ENCODE measurements at regions not wholly inside any gene's neighbourhood (a gene's known extent, or its start where the extent isn't known, plus 50 kb on each side); places are given as distances from the start of the nearest gene placed in this dataset.

DNA sequence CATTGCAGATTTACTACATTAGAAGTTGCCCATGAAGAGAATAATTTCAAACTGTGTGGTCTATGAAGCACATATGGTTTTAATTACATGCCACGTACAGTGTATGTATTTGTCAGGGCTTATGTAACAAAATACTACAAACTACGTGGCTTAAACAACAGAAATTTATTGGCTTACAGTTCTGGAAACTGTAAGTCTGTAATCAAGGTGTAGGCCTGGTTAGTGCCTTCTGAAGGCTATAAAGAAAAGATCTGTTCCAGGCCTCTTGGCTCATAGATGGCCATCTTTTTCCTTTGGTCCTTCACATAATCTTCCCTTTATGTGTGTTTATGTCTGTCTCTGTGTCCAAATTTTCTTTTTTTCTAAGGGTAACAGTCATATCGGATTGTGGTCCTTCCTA, 1160.2 kb downstream of the FAM133A start:
- TF ChIP-seq, protein P1, sequence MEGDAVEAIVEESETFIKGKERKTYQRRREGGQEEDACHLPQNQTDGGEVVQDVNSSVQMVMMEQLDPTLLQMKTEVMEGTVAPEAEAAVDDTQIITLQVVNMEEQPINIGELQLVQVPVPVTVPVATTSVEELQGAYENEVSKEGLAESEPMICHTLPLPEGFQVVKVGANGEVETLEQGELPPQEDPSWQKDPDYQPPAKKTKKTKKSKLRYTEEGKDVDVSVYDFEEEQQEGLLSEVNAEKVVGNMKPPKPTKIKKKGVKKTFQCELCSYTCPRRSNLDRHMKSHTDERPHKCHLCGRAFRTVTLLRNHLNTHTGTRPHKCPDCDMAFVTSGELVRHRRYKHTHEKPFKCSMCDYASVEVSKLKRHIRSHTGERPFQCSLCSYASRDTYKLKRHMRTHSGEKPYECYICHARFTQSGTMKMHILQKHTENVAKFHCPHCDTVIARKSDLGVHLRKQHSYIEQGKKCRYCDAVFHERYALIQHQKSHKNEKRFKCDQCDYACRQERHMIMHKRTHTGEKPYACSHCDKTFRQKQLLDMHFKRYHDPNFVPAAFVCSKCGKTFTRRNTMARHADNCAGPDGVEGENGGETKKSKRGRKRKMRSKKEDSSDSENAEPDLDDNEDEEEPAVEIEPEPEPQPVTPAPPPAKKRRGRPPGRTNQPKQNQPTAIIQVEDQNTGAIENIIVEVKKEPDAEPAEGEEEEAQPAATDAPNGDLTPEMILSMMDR (IDR thresholded peaks at IDR 0.05; ENCODE audit: control extremely low read depth in 1 of 3, insufficient read depth in 1 of 3, low read depth in 1 of 3, low read length in 3 of 3) = no peak
- TF ChIP-seq TCF12 (IDR thresholded peaks at IDR 0.05; ENCODE audit: low read depth, low read length) (no peak), YY1 (IDR thresholded peaks at IDR 0.05; ENCODE audit: low read depth, low read length) (no peak)

All from H1 (cell line).